ENCODE measurements at regions not wholly inside any gene's neighbourhood (a gene's known extent, or its start where the extent isn't known, plus 50 kb on each side); places are given as distances from the start of the nearest gene placed in this dataset.

DNA sequence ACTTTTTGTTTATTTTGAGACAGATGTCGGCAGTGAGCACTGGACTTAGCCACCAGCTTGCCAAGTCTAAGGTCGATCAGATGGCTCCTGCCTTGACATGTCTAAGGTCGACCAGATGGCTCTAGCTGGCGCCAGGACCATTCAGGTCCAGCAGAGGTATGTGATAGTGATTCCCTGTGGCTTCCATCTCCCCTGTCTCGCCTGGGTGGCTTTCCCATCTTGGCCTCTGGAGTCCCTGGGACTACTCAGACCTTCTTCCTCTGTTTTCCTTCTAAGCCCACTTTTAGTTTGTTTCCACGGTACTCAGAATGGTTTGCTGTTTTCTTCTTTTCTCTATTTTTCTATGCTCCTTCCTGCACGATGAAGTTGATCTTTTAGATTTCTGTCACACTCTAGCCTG lies 1435.7 kb downstream of the UQCRFS1 start:
- TF ChIP-seq, protein P1, sequence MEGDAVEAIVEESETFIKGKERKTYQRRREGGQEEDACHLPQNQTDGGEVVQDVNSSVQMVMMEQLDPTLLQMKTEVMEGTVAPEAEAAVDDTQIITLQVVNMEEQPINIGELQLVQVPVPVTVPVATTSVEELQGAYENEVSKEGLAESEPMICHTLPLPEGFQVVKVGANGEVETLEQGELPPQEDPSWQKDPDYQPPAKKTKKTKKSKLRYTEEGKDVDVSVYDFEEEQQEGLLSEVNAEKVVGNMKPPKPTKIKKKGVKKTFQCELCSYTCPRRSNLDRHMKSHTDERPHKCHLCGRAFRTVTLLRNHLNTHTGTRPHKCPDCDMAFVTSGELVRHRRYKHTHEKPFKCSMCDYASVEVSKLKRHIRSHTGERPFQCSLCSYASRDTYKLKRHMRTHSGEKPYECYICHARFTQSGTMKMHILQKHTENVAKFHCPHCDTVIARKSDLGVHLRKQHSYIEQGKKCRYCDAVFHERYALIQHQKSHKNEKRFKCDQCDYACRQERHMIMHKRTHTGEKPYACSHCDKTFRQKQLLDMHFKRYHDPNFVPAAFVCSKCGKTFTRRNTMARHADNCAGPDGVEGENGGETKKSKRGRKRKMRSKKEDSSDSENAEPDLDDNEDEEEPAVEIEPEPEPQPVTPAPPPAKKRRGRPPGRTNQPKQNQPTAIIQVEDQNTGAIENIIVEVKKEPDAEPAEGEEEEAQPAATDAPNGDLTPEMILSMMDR (IDR thresholded peaks at IDR 0.05), result no peak
- TF ChIP-seq AFF4 (CRISPR knock-in tag; IDR thresholded peaks at IDR 0.05; ENCODE audit: borderline replicate concordance), result no peak
- no peak for TF ChIP-seq ELF4 (CRISPR knock-in tag; IDR thresholded peaks at IDR 0.05; ENCODE audit: low read depth)
- TF ChIP-seq ZNF263 (CRISPR knock-in tag; IDR thresholded peaks at IDR 0.05; ENCODE audit: low read depth), result no peak
- TF ChIP-seq, protein P2, sequence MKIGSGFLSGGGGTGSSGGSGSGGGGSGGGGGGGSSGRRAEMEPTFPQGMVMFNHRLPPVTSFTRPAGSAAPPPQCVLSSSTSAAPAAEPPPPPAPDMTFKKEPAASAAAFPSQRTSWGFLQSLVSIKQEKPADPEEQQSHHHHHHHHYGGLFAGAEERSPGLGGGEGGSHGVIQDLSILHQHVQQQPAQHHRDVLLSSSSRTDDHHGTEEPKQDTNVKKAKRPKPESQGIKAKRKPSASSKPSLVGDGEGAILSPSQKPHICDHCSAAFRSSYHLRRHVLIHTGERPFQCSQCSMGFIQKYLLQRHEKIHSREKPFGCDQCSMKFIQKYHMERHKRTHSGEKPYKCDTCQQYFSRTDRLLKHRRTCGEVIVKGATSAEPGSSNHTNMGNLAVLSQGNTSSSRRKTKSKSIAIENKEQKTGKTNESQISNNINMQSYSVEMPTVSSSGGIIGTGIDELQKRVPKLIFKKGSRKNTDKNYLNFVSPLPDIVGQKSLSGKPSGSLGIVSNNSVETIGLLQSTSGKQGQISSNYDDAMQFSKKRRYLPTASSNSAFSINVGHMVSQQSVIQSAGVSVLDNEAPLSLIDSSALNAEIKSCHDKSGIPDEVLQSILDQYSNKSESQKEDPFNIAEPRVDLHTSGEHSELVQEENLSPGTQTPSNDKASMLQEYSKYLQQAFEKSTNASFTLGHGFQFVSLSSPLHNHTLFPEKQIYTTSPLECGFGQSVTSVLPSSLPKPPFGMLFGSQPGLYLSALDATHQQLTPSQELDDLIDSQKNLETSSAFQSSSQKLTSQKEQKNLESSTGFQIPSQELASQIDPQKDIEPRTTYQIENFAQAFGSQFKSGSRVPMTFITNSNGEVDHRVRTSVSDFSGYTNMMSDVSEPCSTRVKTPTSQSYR (CRISPR knock-in tag; IDR thresholded peaks at IDR 0.05), result no peak
- TF ChIP-seq FOXP1 (CRISPR knock-in tag; IDR thresholded peaks at IDR 0.05; ENCODE audit: borderline replicate concordance), result no peak
- no peak for TF ChIP-seq CREM (CRISPR knock-in tag; IDR thresholded peaks at IDR 0.05)
- no peak for TF ChIP-seq ZBTB21 (CRISPR knock-in tag; IDR thresholded peaks at IDR 0.05; ENCODE audit: borderline replicate concordance)

Data from WTC11 (cell line).